GM10248 (cell line): ENCODE measurements at regions not wholly inside any gene's neighbourhood (a gene's known extent, or its start where the extent isn't known, plus 50 kb on each side); places are given as distances from the start of the nearest gene placed in this dataset.

Source experiments
- CTCF ChIA-PET: fragments of 300-600 bp; sonication (Branson Sonifier 250); formaldehyde crosslinking; extraction: SDS; loops from one replicate; lab custom pipeline; 2021; ENCODE audit warnings: antibody characterized with exemption; lab: Yijun Ruan, JAX
- POLR2A ChIA-PET: fragments of 350-650 bp; sonication (Branson Sonifier 250); formaldehyde crosslinking; extraction: SDS; loops from one replicate; lab custom pipeline; 2020; ENCODE audit warnings: antibody characterized with exemption; lab: Yijun Ruan, JAX
- DNase-seq: peaks from one replicate; pipeline ENCODE4 v3.0.0; 2012; ENCODE audit errors: extremely low spot score
- TF ChIP-seq, protein P1 (sequence below): IDR thresholded peaks from 2 replicates; pipeline ENCODE4 v1.5.1; 2012; ENCODE audit warnings: mild to moderate bottlenecking, low read depth; ENCODE audit errors: extremely low read depth, missing control alignments, control extremely low read depth

DNA sequence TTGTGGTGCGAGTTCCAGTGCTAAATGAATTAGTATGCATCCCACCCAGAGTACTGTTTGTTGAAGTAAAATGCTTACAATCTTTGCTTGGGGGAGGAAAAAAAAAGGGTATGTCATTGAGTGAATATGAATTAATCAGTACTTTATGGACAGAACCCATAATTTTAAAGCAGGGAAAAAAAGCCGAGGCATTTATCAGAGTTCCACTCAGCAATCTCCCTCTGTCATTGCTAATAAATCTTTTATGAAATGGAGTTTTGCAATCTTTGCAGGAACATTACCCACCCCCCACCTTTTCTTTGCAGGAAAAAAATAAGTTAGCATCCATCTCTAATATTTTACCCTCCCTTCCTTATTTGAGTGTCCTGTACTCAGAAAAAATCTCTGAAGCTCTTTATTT is 127.9 kb upstream of the TMPO start:
- ChIA-PET POLR2A (no interaction called here), CTCF (interaction anchor here (2.3 kb wide), 1 partner anchor 10 kb away, joined by 13 read pairs; no protein-coding TSS in a partner anchor)
- TF ChIP-seq, protein P1, sequence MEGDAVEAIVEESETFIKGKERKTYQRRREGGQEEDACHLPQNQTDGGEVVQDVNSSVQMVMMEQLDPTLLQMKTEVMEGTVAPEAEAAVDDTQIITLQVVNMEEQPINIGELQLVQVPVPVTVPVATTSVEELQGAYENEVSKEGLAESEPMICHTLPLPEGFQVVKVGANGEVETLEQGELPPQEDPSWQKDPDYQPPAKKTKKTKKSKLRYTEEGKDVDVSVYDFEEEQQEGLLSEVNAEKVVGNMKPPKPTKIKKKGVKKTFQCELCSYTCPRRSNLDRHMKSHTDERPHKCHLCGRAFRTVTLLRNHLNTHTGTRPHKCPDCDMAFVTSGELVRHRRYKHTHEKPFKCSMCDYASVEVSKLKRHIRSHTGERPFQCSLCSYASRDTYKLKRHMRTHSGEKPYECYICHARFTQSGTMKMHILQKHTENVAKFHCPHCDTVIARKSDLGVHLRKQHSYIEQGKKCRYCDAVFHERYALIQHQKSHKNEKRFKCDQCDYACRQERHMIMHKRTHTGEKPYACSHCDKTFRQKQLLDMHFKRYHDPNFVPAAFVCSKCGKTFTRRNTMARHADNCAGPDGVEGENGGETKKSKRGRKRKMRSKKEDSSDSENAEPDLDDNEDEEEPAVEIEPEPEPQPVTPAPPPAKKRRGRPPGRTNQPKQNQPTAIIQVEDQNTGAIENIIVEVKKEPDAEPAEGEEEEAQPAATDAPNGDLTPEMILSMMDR = no peak
- no peak for DNase-seq

DNA sequence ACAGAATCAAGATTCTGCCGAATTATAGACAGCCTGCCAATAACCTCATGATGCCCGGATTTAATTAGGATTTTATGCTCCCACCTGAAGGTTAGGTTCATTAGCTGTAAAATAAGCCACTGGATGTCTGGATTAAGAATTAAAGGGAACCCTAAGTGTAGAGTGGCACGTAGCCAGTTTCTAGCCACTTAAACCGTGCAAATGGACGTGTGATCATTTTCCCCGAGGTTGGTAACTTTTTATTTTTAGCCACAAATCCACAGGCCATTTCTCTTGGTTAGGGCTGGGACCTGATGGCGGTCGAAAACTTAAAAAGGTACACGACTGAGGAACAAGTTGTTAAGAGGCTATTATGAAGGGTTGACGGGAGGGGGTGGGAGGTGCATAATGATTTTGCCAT is 127.3 kb upstream of the TMPO start:
- no peak for DNase-seq
- CTCF ChIA-PET = interaction anchor here (2.3 kb wide), 1 partner anchor 9 kb away, joined by 13 read pairs; no protein-coding TSS in a partner anchor
- POLR2A ChIA-PET = no interaction called here
- TF ChIP-seq, protein P1 = no peak

DNA sequence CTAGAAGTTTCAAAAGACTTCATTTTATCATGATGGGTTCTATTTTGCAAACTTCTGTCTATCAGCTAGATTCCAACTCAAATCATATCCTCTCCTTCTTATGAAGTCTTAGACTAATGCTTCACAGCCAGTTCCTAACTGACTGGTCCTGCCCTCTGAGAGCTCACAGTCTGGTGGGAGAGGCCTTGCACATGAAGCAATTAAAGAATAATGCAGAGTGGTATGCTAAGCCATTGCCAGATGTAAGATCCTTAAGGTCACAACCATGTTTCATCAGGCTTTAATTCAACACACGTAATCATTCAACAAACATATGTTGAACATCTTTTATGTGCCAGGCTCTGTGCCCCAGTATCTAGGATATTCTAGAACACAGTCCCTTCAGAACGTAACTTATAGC is 125.8 kb upstream of the TMPO start:
- DNase-seq = no peak
- TF ChIP-seq, protein P1 = no peak
- POLR2A ChIA-PET = no interaction called here
- CTCF ChIA-PET = interaction anchor here (2.3 kb wide), 1 partner anchor 8 kb away, joined by 13 read pairs; no protein-coding TSS in a partner anchor

DNA sequence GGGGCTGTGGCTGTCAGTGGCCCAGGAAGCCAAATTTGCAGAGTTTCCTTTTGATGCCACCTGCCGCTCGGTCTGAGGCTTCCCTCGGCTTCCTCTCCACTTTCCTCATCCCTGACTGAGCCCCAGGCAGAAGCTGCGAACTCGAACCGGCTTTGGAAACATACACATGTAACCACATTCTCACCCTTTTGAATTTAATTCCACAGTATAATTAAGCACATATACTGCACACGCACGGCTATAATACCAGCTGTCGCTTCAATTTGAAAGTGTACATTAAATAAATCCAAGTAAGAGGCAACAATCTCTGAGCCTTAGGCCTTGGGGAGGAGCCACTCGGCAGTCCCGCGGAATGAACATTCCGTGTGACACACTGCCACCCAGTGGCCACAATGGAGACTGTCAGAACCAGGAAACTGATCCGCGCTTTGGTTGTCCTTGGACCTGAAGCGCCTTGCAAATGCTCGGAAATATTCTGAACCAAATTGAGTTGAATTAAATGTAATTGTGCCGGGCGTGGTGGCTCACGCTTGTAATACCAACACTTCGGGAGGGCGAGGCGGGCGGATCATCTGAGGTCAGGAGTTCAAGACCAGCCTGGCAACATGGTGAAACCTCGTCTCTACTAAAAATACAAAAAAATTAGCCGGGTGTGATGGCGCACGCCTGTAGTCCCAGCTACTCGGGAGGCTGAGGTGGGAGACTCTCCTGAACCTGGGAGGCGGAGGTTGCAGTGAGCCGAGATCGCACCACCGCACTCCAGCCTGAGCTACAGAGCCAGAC is 117.9 kb upstream of the TMPO start:
- CTCF ChIA-PET = interaction anchor here (0.6 to 3.1 kb wide), 14 partner anchors 9 to 1820 kb away, joined by 3 to 14 read pairs (median 4); no protein-coding TSS in a partner anchor
- peak; percentile 78 for DNase-seq
- TF ChIP-seq, protein P1 = peak; percentile 92
- POLR2A ChIA-PET = no interaction called here

DNA sequence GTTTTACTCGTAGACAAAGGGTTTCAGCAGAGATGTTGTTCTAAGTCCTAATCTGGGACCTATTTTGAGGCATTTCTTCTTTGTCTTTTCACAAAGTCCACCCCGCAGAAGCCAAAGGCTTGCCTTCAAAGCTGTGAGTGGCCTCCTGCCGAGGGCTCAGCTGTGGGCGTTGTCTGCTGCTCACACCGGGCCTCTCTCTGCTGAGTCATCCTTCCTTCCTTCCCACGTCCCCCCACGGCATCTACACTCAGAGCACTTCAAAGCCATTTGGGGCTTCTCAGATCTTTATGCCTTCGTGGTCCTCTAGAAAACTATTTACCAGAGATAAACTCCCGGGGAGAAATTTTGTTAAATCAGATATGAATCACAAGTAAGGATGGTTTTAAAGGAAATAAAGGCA is 115.9 kb upstream of the TMPO start:
- POLR2A ChIA-PET = no interaction called here
- peak; percentile 60 for DNase-seq
- TF ChIP-seq, protein P1 = no peak
- CTCF ChIA-PET = interaction anchor here (1.0 to 1.9 kb wide), 5 partner anchors 8 to 1251 kb away, joined by 3 to 7 read pairs (median 3); no protein-coding TSS in a partner anchor

DNA sequence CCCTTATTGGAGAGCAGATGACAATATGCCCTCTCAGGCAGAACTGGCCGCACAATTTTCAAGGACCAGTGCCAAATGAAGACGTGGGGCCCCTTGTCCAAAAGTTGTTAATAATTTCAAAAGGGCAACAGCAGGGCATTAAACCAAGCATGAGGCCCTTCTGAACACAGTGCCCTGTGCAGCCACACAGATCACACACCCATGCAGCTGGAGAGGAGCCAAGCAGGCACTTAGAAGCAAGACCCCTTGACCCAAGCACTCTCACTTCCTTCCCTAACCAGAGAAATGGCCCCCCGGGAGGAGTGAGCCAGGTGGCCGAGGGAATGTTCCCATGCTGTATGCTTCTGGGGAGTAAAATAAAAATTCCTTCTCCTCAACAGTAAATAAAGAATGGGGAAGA is 114.0 kb upstream of the TMPO start:
- TF ChIP-seq, protein P1 = no peak
- CTCF ChIA-PET = interaction anchor here (1.1 kb wide), 1 partner anchor 597 kb away, joined by 3 read pairs; no protein-coding TSS in a partner anchor
- POLR2A ChIA-PET = no interaction called here
- DNase-seq = no peak
